ENCODE measurements at regions not wholly inside any gene's neighbourhood (a gene's known extent, or its start where the extent isn't known, plus 50 kb on each side); places are given as distances from the start of the nearest gene placed in this dataset.
A peak's percentile ranks its signal among the peaks of the same experiment; 100 is the strongest.

DNA sequence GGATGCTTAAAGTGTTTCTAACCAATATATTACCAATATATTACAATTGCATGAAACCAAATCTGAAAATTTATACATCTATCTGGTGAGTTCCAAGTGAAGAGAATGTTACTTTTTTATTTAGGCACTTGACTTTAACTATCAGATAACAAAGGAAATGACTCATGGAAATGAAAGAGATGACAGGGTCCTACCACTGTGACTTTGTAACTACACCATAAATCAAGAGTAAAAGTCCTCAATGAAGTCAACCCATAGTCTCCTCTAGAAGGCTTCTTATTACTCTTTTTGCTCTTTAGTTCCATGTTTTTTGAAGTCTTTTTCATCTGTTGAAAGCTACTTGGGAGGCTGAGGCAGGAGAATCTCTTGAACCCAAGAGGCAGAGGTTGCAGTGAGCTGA is 545.0 kb upstream of the PIK3C3 start:
- no peak for DNase-seq (ENCODE audit: low read depth)
- H3K4me3 ChIP-seq (ENCODE audit: low read depth, low read length) = no peak overlapping the region
- TF ChIP-seq POLR2A (IDR thresholded peaks at IDR 0.05; ENCODE audit: extremely low read depth, insufficient read length) = no peak
- no peak for TF ChIP-seq MAX (IDR thresholded peaks at IDR 0.05; ENCODE audit: low read depth, low read length)

- H3K4me3 ChIP-seq (ENCODE audit: low read depth, low read length) = no peak overlapping the region
- TF ChIP-seq, protein P1, sequence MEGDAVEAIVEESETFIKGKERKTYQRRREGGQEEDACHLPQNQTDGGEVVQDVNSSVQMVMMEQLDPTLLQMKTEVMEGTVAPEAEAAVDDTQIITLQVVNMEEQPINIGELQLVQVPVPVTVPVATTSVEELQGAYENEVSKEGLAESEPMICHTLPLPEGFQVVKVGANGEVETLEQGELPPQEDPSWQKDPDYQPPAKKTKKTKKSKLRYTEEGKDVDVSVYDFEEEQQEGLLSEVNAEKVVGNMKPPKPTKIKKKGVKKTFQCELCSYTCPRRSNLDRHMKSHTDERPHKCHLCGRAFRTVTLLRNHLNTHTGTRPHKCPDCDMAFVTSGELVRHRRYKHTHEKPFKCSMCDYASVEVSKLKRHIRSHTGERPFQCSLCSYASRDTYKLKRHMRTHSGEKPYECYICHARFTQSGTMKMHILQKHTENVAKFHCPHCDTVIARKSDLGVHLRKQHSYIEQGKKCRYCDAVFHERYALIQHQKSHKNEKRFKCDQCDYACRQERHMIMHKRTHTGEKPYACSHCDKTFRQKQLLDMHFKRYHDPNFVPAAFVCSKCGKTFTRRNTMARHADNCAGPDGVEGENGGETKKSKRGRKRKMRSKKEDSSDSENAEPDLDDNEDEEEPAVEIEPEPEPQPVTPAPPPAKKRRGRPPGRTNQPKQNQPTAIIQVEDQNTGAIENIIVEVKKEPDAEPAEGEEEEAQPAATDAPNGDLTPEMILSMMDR (IDR thresholded peaks at IDR 0.05; ENCODE audit: low read depth, low read length) = no peak
- TF ChIP-seq MYC (IDR thresholded peaks at IDR 0.05; ENCODE audit: low read depth, low read length) = no peak
- no peak for TF ChIP-seq MAX (IDR thresholded peaks at IDR 0.05; ENCODE audit: low read depth, low read length)
- no peak for TF ChIP-seq POLR2A (IDR thresholded peaks at IDR 0.05; ENCODE audit: extremely low read depth, insufficient read length)
- no peak for DNase-seq (ENCODE audit: low read depth)
Observed at GRCh38 chr18:41406834-41407233, 548.2 kb upstream of the PIK3C3 start.

DNA sequence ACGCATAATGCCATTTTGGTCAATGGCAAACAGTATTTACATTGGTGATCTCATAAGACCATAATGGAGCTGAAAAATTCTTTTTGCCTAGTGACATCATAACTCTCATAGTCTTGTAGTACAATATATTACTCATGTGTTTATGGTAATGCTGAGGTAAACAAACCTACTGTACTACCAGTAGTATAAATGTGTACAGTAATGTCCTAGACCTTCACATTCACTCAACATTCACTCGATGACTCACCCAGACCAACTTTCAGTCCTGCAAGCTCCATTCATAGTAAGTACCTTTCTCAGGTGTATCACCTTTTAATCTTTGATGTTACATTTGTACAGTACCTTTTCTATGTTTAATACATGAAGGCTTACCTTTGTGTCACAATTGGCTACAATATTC is 558.2 kb upstream of the PIK3C3 start:
- TF ChIP-seq MYC (IDR thresholded peaks at IDR 0.05; ENCODE audit: low read depth, low read length) (no peak), POLR2A (IDR thresholded peaks at IDR 0.05; ENCODE audit: extremely low read depth, insufficient read length) (no peak), MAX (IDR thresholded peaks at IDR 0.05; ENCODE audit: low read depth, low read length) (no peak)
- TF ChIP-seq, protein P1 (IDR thresholded peaks at IDR 0.05; ENCODE audit: low read depth, low read length) = no peak
- no peak overlapping the region for H3K4me3 ChIP-seq (ENCODE audit: low read depth, low read length)
- no peak for DNase-seq (ENCODE audit: low read depth)

DNA sequence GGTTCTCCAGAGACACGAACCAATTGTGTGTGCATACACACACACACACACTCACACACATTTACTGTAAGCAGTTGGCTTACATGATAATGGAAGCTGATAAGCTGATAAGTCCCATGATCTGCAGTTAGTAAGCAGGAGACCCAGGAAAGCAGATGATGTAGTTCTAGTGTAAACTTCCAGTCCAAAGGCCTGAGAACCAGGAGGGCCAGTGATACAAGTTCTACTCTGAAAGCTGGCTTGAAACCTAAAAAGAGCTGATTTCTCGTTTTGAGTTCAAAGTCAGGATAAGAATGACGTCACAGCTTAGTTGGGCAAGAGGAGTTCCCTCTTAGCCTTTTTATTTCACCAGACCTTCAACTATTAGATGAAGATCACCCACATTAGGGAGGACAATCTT is 558.8 kb upstream of the PIK3C3 start:
- no peak for DNase-seq (ENCODE audit: low read depth)
- no peak overlapping the region for H3K4me3 ChIP-seq (ENCODE audit: low read depth, low read length)
- TF ChIP-seq MAX (IDR thresholded peaks at IDR 0.05; ENCODE audit: low read depth, low read length) (no peak), MYC (IDR thresholded peaks at IDR 0.05; ENCODE audit: low read depth, low read length) (no peak), POLR2A (IDR thresholded peaks at IDR 0.05; ENCODE audit: extremely low read depth, insufficient read length) (no peak)
- TF ChIP-seq, protein P1 (IDR thresholded peaks at IDR 0.05; ENCODE audit: low read depth, low read length) = no peak

- H3K4me3 ChIP-seq (ENCODE audit: low read depth, low read length) = no peak overlapping the region
- DNase-seq (ENCODE audit: low read depth) = no peak
- TF ChIP-seq, protein P1 (IDR thresholded peaks at IDR 0.05; ENCODE audit: low read depth, low read length) = no peak
- TF ChIP-seq MAX (IDR thresholded peaks at IDR 0.05; ENCODE audit: low read depth, low read length) (no peak), POLR2A (IDR thresholded peaks at IDR 0.05; ENCODE audit: extremely low read depth, insufficient read length) (no peak), MYC (IDR thresholded peaks at IDR 0.05; ENCODE audit: low read depth, low read length) (no peak)
Observed at GRCh38 chr18:41395695-41396094, 559.3 kb upstream of the PIK3C3 start.

DNA sequence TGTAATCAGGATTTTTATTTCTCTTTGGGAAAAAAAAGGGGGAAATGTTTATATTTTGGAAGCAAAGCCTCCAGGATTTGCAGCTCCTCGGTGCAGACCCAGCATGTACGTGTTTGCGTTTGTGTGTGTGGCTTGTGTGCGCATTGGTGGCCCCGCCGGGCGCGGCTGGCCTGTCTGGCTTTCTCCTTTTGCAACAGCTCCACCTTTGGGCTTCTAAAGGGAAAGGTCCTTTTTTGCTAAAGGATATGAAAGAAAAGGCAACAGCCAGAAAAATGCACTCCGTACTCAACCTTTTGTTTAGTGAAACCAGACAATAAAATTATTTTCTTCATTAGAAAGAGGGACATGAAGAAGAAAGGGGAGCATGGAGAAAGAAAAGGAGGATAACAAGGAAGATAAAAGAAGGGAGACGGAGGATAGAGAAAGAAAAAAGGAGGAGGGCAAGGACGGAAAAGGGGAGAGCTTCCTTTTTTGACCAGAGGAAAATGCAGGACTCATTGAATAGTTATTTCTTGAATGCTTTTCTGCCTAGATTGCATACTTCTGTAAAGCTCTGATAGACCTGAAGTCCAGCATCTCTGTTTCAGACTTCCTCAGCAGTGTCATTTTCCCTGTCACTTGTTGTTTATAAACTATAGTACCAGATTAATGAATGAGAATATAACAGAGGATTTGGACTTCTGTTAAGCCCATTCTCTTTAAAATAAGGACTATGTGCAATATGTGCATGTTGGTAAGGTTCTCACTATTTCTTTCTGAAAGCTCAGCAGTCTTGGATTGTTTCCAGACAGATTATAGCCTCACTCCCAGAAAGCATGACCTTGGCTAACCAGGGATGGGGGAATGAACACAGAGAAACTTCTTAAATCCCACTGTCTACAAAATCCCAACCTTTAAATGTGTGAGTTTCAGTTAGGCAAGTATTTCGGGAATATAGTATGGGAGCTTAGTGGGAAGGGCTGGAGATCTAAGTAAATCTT is 563.1 kb upstream of the PIK3C3 start:
- peak; percentile 53 for DNase-seq (ENCODE audit: low read depth)
- TF ChIP-seq, protein P1 (IDR thresholded peaks at IDR 0.05; ENCODE audit: low read depth, low read length) = peak; percentile 58
- TF ChIP-seq MAX (IDR thresholded peaks at IDR 0.05; ENCODE audit: low read depth, low read length) = no peak
- TF ChIP-seq POLR2A (IDR thresholded peaks at IDR 0.05; ENCODE audit: extremely low read depth, insufficient read length) = no peak
- TF ChIP-seq MYC (IDR thresholded peaks at IDR 0.05; ENCODE audit: low read depth, low read length) = no peak
- H3K4me3 ChIP-seq (ENCODE audit: low read depth, low read length) = no peak overlapping the region
